Peyer's patch (tissue), 4 donors: ENCODE measurements at regions not wholly inside any gene's neighbourhood (a gene's known extent, or its start where the extent isn't known, plus 50 kb on each side); places are given as distances from the start of the nearest gene placed in this dataset.

ENCODE experiments used
- DNase-seq, 3 donors: peaks; one replicate each; pipeline ENCODE4 v3.0.0-alpha.2; 2017 to 2019
- H3K27ac ChIP-seq, 4 donors: fragments of 200-600 bp; sonication (generic); one replicate each; pipeline ENCODE4 v1.5.1; 2016 to 2019
- H3K27me3 ChIP-seq, 2 donors: fragments of 200-600 bp; sonication (generic); one replicate each; pipeline ENCODE4 v1.5.1; 2019
- H3K36me3 ChIP-seq, 3 donors: fragments of 200-600 bp; sonication (generic); one replicate each; pipeline ENCODE4 v1.5.1; 2016 to 2019
- H3K4me1 ChIP-seq, 4 donors: fragments of 200-600 bp; sonication (generic); one replicate each; pipeline ENCODE4 v1.5.1; 2016 to 2019
- H3K4me3 ChIP-seq, 4 donors: fragments of 200-600 bp; sonication (generic); 1 replicate in 3 of 4; 2 replicates in 1 of 4; pipeline ENCODE4 v1.5.1; 2016 to 2019; ENCODE audit warnings: mild to moderate bottlenecking in 1 of 4
- H3K9me3 ChIP-seq, 4 donors: fragments of 200-600 bp; sonication (generic); one replicate each; pipeline ENCODE4 v1.5.1; 2016 to 2019; ENCODE audit warnings: mild to moderate bottlenecking in 1 of 4
- CTCF ChIP-seq, 6 experiments: fragments of 450-650 bp in 4 of 6; fragments of 200-600 bp in 2 of 6; sonication (generic) in 1 of 6; IDR thresholded peaks; one replicate each; pipeline ENCODE4 v1.5.1; 2017 to 2019; ENCODE audit warnings: antibody characterized with exemption in 6 of 6, mild to moderate bottlenecking in 3 of 6, moderate library complexity in 1 of 6
- POLR2A ChIP-seq, 2 donors: fragments of 450-650 bp; IDR thresholded peaks; one replicate each; pipeline ENCODE4 v1.5.1; 2017; ENCODE audit warnings: antibody characterized with exemption in 2 of 2, mild to moderate bottlenecking in 2 of 2, moderate library complexity in 2 of 2

GRCh38 chr2:185942855-185943254 lies 204.3 kb downstream of the FSIP2 start:
- Histone ChIP-seq H3K4me1 (no peaks in the 10 kb centered on the region), H3K27ac (no peak overlapping the region), H3K36me3 (no peaks in the 10 kb centered on the region), H3K9me3 (peaks cover 0 to 7% (median 0%) of the 10 kb centered on the region in 4 donors), H3K4me3 (no peak overlapping the region), H3K27me3 (no peaks in the 10 kb centered on the region)
- TF ChIP-seq POLR2A (IDR thresholded peaks at IDR 0.05), result no peak
- TF ChIP-seq CTCF (IDR thresholded peaks at IDR 0.05), result no peak
- DNase-seq, result no peak

- Histone ChIP-seq H3K27ac (no peak overlapping the region), H3K27me3 (no peaks in the 10 kb centered on the region), H3K4me1 (no peaks in the 10 kb centered on the region), H3K9me3 (peaks cover 0 to 7% (median 0%) of the 10 kb centered on the region in 4 donors), H3K36me3 (no peaks in the 10 kb centered on the region), H3K4me3 (no peak overlapping the region)
- TF ChIP-seq CTCF (IDR thresholded peaks at IDR 0.05), result no peak
- TF ChIP-seq POLR2A (IDR thresholded peaks at IDR 0.05), result no peak
- no peak for DNase-seq
These were observed 209.1 kb downstream of the FSIP2 start for GRCh38 chr2:185947722-185948121.

GRCh38 chr2:185952100-185952499 lies 213.5 kb downstream of the FSIP2 start:
- no peaks in the 10 kb centered on the region for H3K9me3 ChIP-seq
- no peaks in the 10 kb centered on the region for H3K36me3 ChIP-seq
- no peak for DNase-seq
- no peak overlapping the region for H3K4me3 ChIP-seq
- H3K27me3 ChIP-seq, result no peaks in the 10 kb centered on the region
- TF ChIP-seq POLR2A (IDR thresholded peaks at IDR 0.05) (no peak), CTCF (IDR thresholded peaks at IDR 0.05) (no peak)
- no peaks in the 10 kb centered on the region for H3K4me1 ChIP-seq
- no peak overlapping the region for H3K27ac ChIP-seq

- Histone ChIP-seq H3K4me3 (no peak overlapping the region), H3K36me3 (no peaks in the 10 kb centered on the region), H3K4me1 (no peaks in the 10 kb centered on the region), H3K27ac (no peak overlapping the region), H3K27me3 (no peaks in the 10 kb centered on the region), H3K9me3 (no peaks in the 10 kb centered on the region)
- DNase-seq, result no peak
- TF ChIP-seq POLR2A (IDR thresholded peaks at IDR 0.05), result no peak
These were observed 215.8 kb downstream of the FSIP2 start for GRCh38 chr2:185954389-185954788.

GRCh38 chr2:185955050-185955449 lies 216.4 kb downstream of the FSIP2 start:
- H3K4me3 ChIP-seq, result no peak overlapping the region
- H3K4me1 ChIP-seq, result no peaks in the 10 kb centered on the region
- H3K9me3 ChIP-seq, result peaks cover 0 to under 1% (median 0%) of the 10 kb centered on the region in 4 donors
- no peak for DNase-seq
- no peaks in the 10 kb centered on the region for H3K36me3 ChIP-seq
- TF ChIP-seq CTCF (IDR thresholded peaks at IDR 0.05), result peak in 1 of 6 experiments; percentile 27
- TF ChIP-seq POLR2A (IDR thresholded peaks at IDR 0.05), result no peak
- H3K27ac ChIP-seq, result no peak overlapping the region
- no peaks in the 10 kb centered on the region for H3K27me3 ChIP-seq

GRCh38 chr2:185967335-185967734 lies 228.7 kb downstream of the FSIP2 start:
- peaks cover 0 to 4% (median 0%) of the 10 kb centered on the region in 4 donors for H3K9me3 ChIP-seq
- no peaks in the 10 kb centered on the region for H3K27me3 ChIP-seq
- H3K36me3 ChIP-seq, result no peaks in the 10 kb centered on the region
- H3K4me3 ChIP-seq, result no peak overlapping the region
- TF ChIP-seq POLR2A (IDR thresholded peaks at IDR 0.05), result no peak
- no peak for TF ChIP-seq CTCF (IDR thresholded peaks at IDR 0.05)
- no peak for DNase-seq
- H3K4me1 ChIP-seq, result no peaks in the 10 kb centered on the region
- no peak overlapping the region for H3K27ac ChIP-seq
